Renal pelvis (tissue), 1 donor: ENCODE measurements at regions not wholly inside any gene's neighbourhood (a gene's known extent, or its start where the extent isn't known, plus 50 kb on each side); places are given as distances from the start of the nearest gene placed in this dataset.

Experiments
- DNase-seq: peaks from one replicate; pipeline ENCODE4 v3.0.0-alpha.2; 2013

- no peak for DNase-seq
Observed at GRCh38 chr11:111194860-111195568, 50.5 kb upstream of the POU2AF2 start.

- no peak for DNase-seq
Observed at GRCh38 chr11:111193924-111194490, 51.5 kb upstream of the POU2AF2 start.

DNA sequence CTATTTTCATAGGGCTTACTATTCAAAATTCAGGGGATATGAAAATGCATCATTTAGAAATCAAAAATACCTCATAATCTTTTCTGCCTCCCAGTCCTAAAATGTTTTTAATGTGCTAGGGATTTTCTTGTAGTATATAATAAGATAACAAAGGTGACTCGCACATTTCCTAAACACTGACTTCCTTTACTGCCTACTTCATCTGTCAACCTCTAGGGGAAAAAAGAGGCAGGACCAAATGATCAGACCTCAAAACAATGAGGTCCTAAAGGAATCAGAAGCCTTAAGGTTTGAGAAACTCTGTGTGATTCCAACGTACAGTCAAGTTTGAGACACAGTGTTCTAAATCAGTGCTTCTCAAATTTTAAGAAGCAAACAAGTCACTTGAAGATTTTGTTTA is 56.1 kb upstream of the POU2AF2 start:
- DNase-seq, result no peak

- no peak for DNase-seq
Observed at GRCh38 chr11:111186308-111186915, 59.1 kb upstream of the POU2AF2 start.

DNA sequence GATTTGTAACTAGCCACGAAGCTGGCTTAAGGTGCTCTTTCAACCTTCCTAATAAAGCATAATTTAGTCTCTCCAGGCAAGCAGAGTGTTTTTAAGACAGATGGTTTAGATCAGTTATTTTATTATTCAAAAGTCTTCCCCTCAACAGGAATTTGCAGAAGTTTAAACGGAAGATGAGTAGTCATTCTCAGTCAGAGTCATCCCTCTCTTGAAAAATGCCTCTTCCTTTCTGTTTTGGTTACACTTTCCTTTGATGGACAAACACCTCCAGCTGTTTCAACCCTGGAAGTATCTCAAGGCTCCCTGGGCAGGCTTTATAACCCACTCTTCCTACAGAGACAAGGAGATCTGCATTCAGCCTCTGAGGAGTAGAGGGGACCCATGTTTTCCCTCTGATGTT is 60.3 kb upstream of the POU2AF2 start:
- DNase-seq, result no peak

DNA sequence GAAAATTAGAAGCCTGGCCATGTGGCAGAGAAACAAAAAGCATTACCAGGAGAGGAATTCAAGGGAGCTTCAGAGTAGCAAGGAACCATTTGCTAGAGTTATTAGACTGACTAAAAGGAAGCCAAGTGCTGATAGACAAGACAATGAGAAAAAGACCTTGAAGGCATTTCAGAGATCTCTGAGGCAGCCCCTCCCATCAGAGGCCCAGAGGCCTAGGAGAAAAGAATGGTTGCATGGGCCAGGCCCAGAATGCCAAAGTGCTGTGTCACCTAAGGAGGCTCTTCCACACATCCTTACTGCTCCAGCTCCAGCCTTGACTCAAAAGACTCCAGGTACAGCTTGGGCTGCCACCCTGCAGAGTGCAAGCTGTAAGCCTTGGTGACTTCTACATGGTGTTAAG is 61.8 kb upstream of the POU2AF2 start:
- DNase-seq, result no peak

GRCh38 chr11:111179184-111179910 is 66.2 kb upstream of the POU2AF2 start:
- DNase-seq, result no peak

DNA sequence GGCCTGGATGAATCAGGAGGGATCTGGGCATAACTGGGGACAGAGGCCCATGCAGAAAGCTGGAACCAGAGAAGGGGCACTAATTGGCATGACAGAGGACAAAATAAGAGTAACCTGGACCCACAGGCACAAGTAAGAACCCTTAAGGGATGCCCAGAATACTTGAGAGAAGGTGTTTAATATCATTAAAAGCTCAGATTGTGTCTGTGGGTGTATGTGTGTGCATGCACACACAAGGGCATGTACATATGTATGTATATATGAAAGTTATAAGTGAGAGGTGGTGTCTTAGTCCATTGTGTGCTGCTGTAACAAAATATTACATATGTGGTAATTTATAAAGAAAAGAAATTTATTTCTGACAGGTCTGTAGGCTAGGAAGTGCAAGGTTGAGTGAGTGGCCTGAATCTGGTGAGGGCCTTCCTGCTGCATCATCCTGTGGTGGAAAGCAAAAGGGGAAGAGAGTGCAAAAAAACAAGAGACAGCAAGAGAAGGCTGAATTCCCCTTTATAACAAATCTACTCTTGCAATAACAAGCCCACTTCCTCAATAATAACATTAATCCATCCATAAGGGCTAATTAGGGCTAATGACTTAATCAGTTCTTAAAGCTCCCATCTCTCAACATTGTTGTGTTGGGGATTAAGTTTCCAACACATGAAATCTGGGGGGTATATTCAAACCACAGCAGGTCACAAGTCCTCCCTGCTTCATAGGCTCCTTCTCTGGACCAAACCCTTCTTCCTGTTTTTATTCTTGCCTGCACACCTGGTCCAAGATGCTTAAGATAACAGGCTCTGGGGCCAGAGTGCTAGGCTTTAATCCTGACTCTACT is 68.3 kb upstream of the POU2AF2 start:
- DNase-seq, result no peak

- no peak for DNase-seq
Observed at GRCh38 chr11:111176603-111177002, 68.9 kb upstream of the POU2AF2 start.

DNA sequence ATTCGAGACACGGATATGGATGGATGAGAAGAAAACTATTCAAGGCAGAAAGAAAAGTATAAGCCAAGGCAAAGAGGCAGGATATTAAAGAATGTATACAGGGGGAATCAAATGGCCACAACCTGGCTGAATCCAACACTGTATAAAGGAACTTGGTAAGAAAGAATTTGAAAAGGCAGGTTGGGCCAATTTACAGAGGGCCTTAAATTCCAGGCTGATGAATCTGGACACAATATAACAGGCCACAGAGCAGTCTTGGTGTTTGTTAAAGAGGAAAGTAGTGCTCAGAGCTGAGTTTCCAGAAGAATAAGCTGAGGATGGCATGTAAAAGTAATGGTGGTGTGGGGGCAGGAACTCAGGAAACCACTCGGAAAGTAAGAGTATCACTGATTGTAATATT is 72.3 kb upstream of the POU2AF2 start:
- no peak for DNase-seq

- no peak for DNase-seq
Observed at GRCh38 chr11:111172321-111172862, 73.1 kb upstream of the POU2AF2 start.

DNA sequence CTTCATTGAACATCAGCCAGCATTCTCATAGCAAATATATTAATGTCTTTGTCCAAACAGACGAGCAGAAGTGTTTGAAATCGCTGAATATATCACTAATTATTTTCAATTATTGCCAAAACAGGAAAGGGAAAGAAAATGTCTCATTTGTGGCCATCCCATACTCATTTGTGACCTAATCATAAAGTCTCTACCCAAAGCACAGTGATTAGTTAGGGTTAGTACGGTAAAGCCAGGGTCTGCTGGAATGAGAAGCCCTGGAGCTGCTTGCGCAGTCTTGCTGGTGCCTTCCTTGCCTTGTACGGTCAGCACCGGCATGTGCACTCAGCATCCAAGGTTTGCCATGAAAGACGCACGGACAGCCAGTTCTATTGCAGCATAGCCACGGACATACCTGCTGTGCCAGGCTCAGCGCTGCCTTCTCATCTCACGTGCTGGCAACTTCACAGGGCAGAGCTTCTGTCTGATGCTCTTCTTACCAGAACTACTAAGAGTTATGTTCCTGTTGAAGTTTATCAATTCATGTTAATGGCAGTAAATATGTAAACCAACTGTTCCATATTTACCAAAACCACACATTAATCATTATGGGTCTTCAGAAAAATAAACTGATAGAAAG is 74.7 kb upstream of the POU2AF2 start:
- DNase-seq, result no peak

DNA sequence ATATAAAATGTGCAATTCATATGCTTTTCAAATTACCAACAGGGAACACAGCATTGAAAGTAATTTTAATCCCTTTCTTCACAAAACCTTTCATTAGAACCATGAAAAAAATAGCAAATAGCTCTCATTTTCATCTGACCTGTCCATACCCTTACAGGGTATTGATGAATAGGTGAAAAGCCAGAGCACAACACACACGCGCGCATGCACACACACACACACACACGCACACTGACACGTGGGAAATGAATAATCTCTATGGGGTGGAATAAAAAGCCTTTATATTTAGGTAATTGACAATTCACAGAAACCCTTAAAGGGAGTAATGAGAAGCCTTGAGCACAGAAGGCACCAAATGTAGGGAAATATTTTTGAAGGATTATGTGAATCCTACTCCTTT is 76.2 kb upstream of the POU2AF2 start:
- no peak for DNase-seq

DNA sequence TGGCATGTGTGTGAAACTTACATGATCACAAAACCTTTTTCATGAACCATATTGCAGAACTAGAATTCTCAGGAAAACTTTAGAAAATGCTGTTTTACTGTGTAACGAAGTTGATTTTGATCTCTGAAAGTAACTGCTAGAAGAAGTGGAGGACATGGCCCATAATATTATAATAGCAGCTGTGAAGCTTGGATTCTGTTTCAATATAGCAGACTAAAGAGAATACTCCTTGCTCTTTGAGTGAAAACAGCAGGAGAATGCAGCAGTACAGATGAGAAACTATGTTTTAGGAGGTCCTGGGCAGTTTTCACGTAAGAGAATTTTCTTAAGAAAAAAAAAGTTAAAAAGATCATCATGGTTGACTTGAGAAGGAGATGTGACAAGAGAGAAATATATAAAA is 76.7 kb upstream of the POU2AF2 start:
- DNase-seq, result no peak

GRCh38 chr11:111167666-111168065 is 77.9 kb upstream of the POU2AF2 start:
- DNase-seq, result no peak

DNA sequence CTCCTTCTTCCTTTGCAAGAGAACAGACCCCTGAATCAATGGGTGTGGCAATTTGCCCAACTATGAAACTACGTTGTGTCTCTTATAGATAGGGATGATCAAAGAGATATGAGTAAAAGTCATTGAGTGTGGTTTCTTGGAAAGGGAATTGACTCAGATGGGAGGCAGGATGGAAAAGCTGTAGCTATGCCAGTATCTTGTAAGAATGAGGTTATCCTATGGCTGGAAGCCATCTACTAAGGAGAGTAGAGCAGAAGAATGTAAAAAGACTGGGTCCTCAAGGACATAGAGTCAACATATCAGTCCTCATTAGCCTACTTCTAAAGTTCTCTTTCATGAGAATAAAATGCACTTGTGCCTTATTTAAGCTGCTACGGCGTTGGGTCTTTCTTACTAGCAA is 78.9 kb upstream of the POU2AF2 start:
- DNase-seq, result no peak

DNA sequence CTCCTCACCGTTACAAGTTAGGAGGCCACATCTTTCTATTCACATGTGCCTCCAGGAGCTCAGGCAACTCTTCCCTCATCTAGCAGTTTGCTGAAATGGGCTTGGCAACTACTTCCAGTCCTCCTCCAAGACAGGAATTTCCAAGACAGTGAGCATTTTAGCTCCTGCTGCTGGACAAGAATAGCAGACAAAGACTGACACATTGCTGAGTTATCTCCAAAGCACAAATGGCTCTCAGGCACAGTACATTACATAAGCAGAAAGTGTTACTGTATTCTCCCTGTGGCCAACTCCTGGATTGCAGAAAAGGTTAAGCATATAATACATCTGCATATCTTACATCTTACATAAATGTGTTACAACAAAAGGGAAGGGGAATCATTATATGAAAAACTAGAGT is 83.2 kb upstream of the POU2AF2 start:
- DNase-seq, result no peak

GRCh38 chr11:111157571-111157970 is 88.0 kb upstream of the POU2AF2 start:
- no peak for DNase-seq

- no peak for DNase-seq
Observed at GRCh38 chr11:111155021-111155420, 90.5 kb upstream of the POU2AF2 start.

- DNase-seq, result no peak
Observed at GRCh38 chr11:111153194-111153593, 92.3 kb upstream of the POU2AF2 start.

- DNase-seq, result no peak
Observed at GRCh38 chr11:111148953-111149352, 96.6 kb upstream of the POU2AF2 start.
